HepG2 (cell line): ENCODE measurements at regions not wholly inside any gene's neighbourhood (a gene's known extent, or its start where the extent isn't known, plus 50 kb on each side); places are given as distances from the start of the nearest gene placed in this dataset.

ENCODE experiments used
- ATAC-seq: fragments of 200-7000 bp; cut with Tn5 transposase; 3 replicates; pipeline ENCODE4 v1.9.1; 2020; ENCODE audit warnings: mild to moderate bottlenecking, moderate library complexity
- BruUV-seq: library from RNA; stranded (reverse); fragments of 400-500 nt; replicated peaks from 2 replicates; lab custom pipeline; 2021; lab: Mats Ljungman, UMichigan
- CTCF ChIA-PET: fragments of 300-600 bp; formaldehyde crosslinking; extraction: SDS; loops from one replicate; lab custom pipeline; 2021; ENCODE audit warnings: low total read pairs, inconsistent platforms, low intra/inter-chr PET ratio; lab: Yijun Ruan, JAX
- POLR2A ChIA-PET: fragments of 350-600 bp; sonication (Branson Sonifier 250); formaldehyde crosslinking; loops from one replicate; lab custom pipeline; 2020; ENCODE audit warnings: antibody characterized with exemption, inconsistent platforms; lab: Yijun Ruan, JAX
- DNase-seq: peaks from one replicate; pipeline ENCODE4 v3.0.0-alpha.2; 2015; ENCODE audit warnings: low spot score
- FAIRE-seq: peaks from 3 replicates; lab custom pipeline; 2011; peaks lifted over from hg19 to GRCh38; lab: Jason Lieb, UNC
- H2AFZ ChIP-seq: one replicate; pipeline ENCODE4 v1.6.1; 2011; ENCODE audit warnings: low read length, inconsistent platforms
- H3K27ac ChIP-seq: fragments of 300-600 bp; 3 replicates; pipeline ENCODE4 v1.8.0; 2011; ENCODE audit warnings: mixed run types, mild to moderate bottlenecking, mixed read lengths, low read length, inconsistent platforms; ENCODE audit not compliant: insufficient read depth; ENCODE audit errors: extremely low read length
- H3K27me3 ChIP-seq, 2 experiments: fragments of 200-600 bp in 1 of 2; 2 replicates in 1 of 2; 3 replicates in 1 of 2; pipeline versions ENCODE4 v1.6.0 to v1.8.0; 2011; ENCODE audit warnings: low read length in 2 of 2, mild to moderate bottlenecking in 2 of 2, moderate library complexity in 2 of 2, inconsistent platforms in 1 of 2; ENCODE audit not compliant: insufficient read depth in 2 of 2, control insufficient read depth in 1 of 2
- H3K36me3 ChIP-seq, 2 experiments: fragments of 200-600 bp in 1 of 2; replicated peaks in 1 of 2; 2 replicates in 1 of 2; 3 replicates in 1 of 2; pipeline versions ENCODE4 v1.5.1 to v1.8.0; 2011; ENCODE audit warnings: low read length in 2 of 2, inconsistent platforms in 1 of 2; ENCODE audit not compliant: insufficient read depth in 2 of 2, control insufficient read depth in 1 of 2
- H3K4me1 ChIP-seq: 2 replicates; pipeline ENCODE4 v1.5.1; 2012; ENCODE audit warnings: low read length, inconsistent platforms; ENCODE audit not compliant: insufficient read depth
- H3K4me2 ChIP-seq: 2 replicates; pipeline ENCODE4 v1.6.0; 2011; ENCODE audit warnings: low read depth, low read length, inconsistent platforms
- H3K4me3 ChIP-seq, 3 experiments: fragments of 200-600 bp in 1 of 3; sonication (generic), shearing (Covaris generic) in 1 of 3; replicated peaks in 1 of 3; 2 replicates each; pipeline ENCODE4 v1.5.1; 2011 to 2016; ENCODE audit warnings: low read length in 3 of 3, inconsistent platforms in 2 of 3, low read depth in 2 of 3, mild to moderate bottlenecking in 2 of 3, control low read depth in 1 of 3, mixed read lengths in 1 of 3; ENCODE audit not compliant: insufficient read depth in 1 of 3
- H3K79me2 ChIP-seq: one replicate; pipeline ENCODE4 v1.6.1; 2011; ENCODE audit warnings: low read length, inconsistent platforms; ENCODE audit not compliant: insufficient read depth
- H3K9ac ChIP-seq: 2 replicates; pipeline ENCODE4 v1.6.0; 2011; ENCODE audit warnings: mild to moderate bottlenecking, low read depth, low read length, inconsistent platforms; ENCODE audit not compliant: insufficient read depth
- H3K9me3 ChIP-seq: 2 replicates; pipeline ENCODE4 v1.5.1; 2012; ENCODE audit warnings: mild to moderate bottlenecking, low read length
- H4K20me1 ChIP-seq: 2 replicates; pipeline ENCODE4 v1.6.0; 2011; ENCODE audit warnings: inconsistent platforms, mild to moderate bottlenecking, low read length, moderate library complexity; ENCODE audit not compliant: insufficient read depth
- STAG1 ChIP-seq: sonication (generic); formaldehyde crosslinking; IDR thresholded peaks from 2 replicates; pipeline ENCODE4 v1.4.0; 2020; ENCODE audit warnings: missing genetic modification reagents
- ZNF136 ChIP-seq: sonication (generic); formaldehyde crosslinking; IDR thresholded peaks from 2 replicates; pipeline ENCODE4 v1.8.1; 2022; ENCODE audit warnings: low read depth, mild to moderate bottlenecking, moderate library complexity, missing genetic modification reagents
- ZNF770 ChIP-seq: sonication (generic); formaldehyde crosslinking; IDR thresholded peaks from 2 replicates; pipeline ENCODE4 v1.5.0; 2020; ENCODE audit warnings: mild to moderate bottlenecking, missing genetic modification reagents
- ZSCAN5A ChIP-seq: sonication (generic); formaldehyde crosslinking; IDR thresholded peaks from 2 replicates; pipeline ENCODE4 v1.8.0; 2022; ENCODE audit warnings: mild to moderate bottlenecking, missing genetic modification reagents, borderline replicate concordance
- WGBS: methylation state at CpG from one replicate; pipeline ENCODE4 v1.1.6; 2017; ENCODE audit warnings: low lambda C conversion rate; 5-methylcytosine and 5-hydroxymethylcytosine counted together
- in situ Hi-C: cut with HindIII; loops from 2 replicates; pipeline ENCODE4 v1.10.0; 2017; ENCODE audit warnings: low pct_unique_long_range_greater_than_20kb; ENCODE audit not compliant: extremely low pct_ligation_motif_present
- intact Hi-C: fragments of 100-400 bp; cut with micrococcal nuclease; formaldehyde crosslinking; loops from one replicate; pipeline ENCODE4 v1.10.0; 2022; ENCODE audit not compliant: unreplicated experiment
- TF ChIP-seq, protein P1 (sequence below): sonication (generic); formaldehyde crosslinking; IDR thresholded peaks from 2 replicates; pipeline ENCODE4 v1.4.0; 2020; ENCODE audit warnings: missing genetic modification reagents, borderline replicate concordance

- WGBS: 0% methylated on average over 2 of the region's 2 CpGs
- no peak for TF ChIP-seq ZSCAN5A
- no peak for TF ChIP-seq ZNF770 (CRISPR knock-in tag)
- TF ChIP-seq STAG1 (CRISPR knock-in tag): no peak
- TF ChIP-seq, protein P1, sequence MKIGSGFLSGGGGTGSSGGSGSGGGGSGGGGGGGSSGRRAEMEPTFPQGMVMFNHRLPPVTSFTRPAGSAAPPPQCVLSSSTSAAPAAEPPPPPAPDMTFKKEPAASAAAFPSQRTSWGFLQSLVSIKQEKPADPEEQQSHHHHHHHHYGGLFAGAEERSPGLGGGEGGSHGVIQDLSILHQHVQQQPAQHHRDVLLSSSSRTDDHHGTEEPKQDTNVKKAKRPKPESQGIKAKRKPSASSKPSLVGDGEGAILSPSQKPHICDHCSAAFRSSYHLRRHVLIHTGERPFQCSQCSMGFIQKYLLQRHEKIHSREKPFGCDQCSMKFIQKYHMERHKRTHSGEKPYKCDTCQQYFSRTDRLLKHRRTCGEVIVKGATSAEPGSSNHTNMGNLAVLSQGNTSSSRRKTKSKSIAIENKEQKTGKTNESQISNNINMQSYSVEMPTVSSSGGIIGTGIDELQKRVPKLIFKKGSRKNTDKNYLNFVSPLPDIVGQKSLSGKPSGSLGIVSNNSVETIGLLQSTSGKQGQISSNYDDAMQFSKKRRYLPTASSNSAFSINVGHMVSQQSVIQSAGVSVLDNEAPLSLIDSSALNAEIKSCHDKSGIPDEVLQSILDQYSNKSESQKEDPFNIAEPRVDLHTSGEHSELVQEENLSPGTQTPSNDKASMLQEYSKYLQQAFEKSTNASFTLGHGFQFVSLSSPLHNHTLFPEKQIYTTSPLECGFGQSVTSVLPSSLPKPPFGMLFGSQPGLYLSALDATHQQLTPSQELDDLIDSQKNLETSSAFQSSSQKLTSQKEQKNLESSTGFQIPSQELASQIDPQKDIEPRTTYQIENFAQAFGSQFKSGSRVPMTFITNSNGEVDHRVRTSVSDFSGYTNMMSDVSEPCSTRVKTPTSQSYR (CRISPR knock-in tag): no peak
- no peak for TF ChIP-seq ZNF136 (CRISPR knock-in tag)
- TF ChIP-seq, all 625 proteins: peak for 0
- Histone ChIP-seq H3K4me1 (no peaks in the 10 kb centered on the region), H4K20me1 (no peaks in the 10 kb centered on the region), H3K27ac (no peak overlapping the region), H3K9ac (no peak overlapping the region), H2AFZ (no peak overlapping the region), H3K9me3 (no peaks in the 10 kb centered on the region), H3K79me2 (no peaks in the 10 kb centered on the region), H3K4me2 (no peak overlapping the region), H3K27me3 (no peaks in the 10 kb centered on the region), H3K36me3 (no peaks in the 10 kb centered on the region), H3K4me3 (no peak overlapping the region)
- ATAC-seq (no peak), FAIRE-seq (no peak), DNase-seq (no peak)
- ChIA-PET POLR2A (no interaction called here), CTCF (no interaction called here)
- BruUV-seq: no TSS peak
- in situ Hi-C loops (no loop called here), intact Hi-C loops (no loop called here)
Observed at GRCh38 chr13:90757127-90757680, 590.3 kb upstream of the MIR17HG start.
